ENCODE measurements at regions not wholly inside any gene's neighbourhood (a gene's known extent, or its start where the extent isn't known, plus 50 kb on each side); places are given as distances from the start of the nearest gene placed in this dataset.

- 89 to 94% methylated on average over 4 of the region's 4 CpGs for WGBS, 2 donors
These were observed 374.8 kb downstream of the MID1IP1 start for GRCh38 chrX:39176105-39176504.

GRCh38 chrX:39189431-39189830 lies 388.2 kb downstream of the MID1IP1 start:
- H3K4me3 ChIP-seq, result no peak overlapping the region
- H3K36me3 ChIP-seq, result no peaks in the 10 kb centered on the region
- ATAC-seq (no peak), DNase-seq (no peak), FAIRE-seq (no peak)
- no peak overlapping the region for H3K27ac ChIP-seq
- intact Hi-C loops (cut with DNase I), result no loop called here
- TF ChIP-seq CTCF (IDR thresholded peaks at IDR 0.05), result no peak
- H3K9me3 ChIP-seq, result no peaks in the 10 kb centered on the region
- H3K4me1 ChIP-seq, result no peaks in the 10 kb centered on the region
- peaks cover 0 to 16% (median 0%) of the 10 kb centered on the region in 4 donors for H3K27me3 ChIP-seq
- WGBS, 2 donors, result 39 to 77% methylated on average over 1 of the region's 1 CpG

More at GRCh38 chrX:39176105-39176504, 374.8 kb downstream of the MID1IP1 start:
- no peak for ATAC-seq
- H3K27ac ChIP-seq, result no peak overlapping the region
- no peak overlapping the region for H3K4me3 ChIP-seq
- no peak for DNase-seq
- FAIRE-seq, result no peak
- TF ChIP-seq CTCF (IDR thresholded peaks at IDR 0.05), result no peak
- intact Hi-C loops (cut with DNase I), result no loop called here
- H3K9me3 ChIP-seq, result no peaks in the 10 kb centered on the region
- no peaks in the 10 kb centered on the region for H3K36me3 ChIP-seq
- H3K4me1 ChIP-seq, result peaks cover 0 to 6% (median 0%) of the 10 kb centered on the region in 3 donors
- H3K27me3 ChIP-seq, result no peaks in the 10 kb centered on the region

GRCh38 chrX:39194673-39195072 lies 393.4 kb downstream of the MID1IP1 start:
- peaks cover 0 to 3% (median 0%) of the 10 kb centered on the region in 3 donors for H3K4me1 ChIP-seq
- TF ChIP-seq CTCF (IDR thresholded peaks at IDR 0.05), result no peak
- no peaks in the 10 kb centered on the region for H3K36me3 ChIP-seq
- H3K27ac ChIP-seq, result no peak overlapping the region
- no peak for ATAC-seq
- intact Hi-C loops (cut with DNase I), result no loop called here
- H3K4me3 ChIP-seq, result no peak overlapping the region
- FAIRE-seq, result no peak
- peaks cover 0 to 3% (median 0%) of the 10 kb centered on the region in 4 donors for H3K27me3 ChIP-seq
- WGBS, 2 donors, result 33 to 37% methylated on average over 3 of the region's 3 CpGs
- DNase-seq, result no peak
- H3K9me3 ChIP-seq, result no peaks in the 10 kb centered on the region

- ATAC-seq (peak; percentile 75 to 83 (median 78)), DNase-seq (peak in 3 of 6 donors; percentile 21 to 30 (median 29)), FAIRE-seq (no peak)
- H3K4me1 ChIP-seq, result peaks cover 0 to 3% (median 0%) of the 10 kb centered on the region in 3 donors
- no peak for TF ChIP-seq CTCF (IDR thresholded peaks at IDR 0.05)
- H3K36me3 ChIP-seq, result no peaks in the 10 kb centered on the region
- intact Hi-C loops (cut with DNase I), result no loop called here
- peaks cover 0 to 3% (median 0%) of the 10 kb centered on the region in 4 donors for H3K27me3 ChIP-seq
- no peak overlapping the region for H3K27ac ChIP-seq
- WGBS, 2 donors, result 6 to 20% methylated on average over 7 of the region's 7 CpGs
- H3K4me3 ChIP-seq, result no peak overlapping the region
- H3K9me3 ChIP-seq, result no peaks in the 10 kb centered on the region
These were observed 393.9 kb downstream of the MID1IP1 start for GRCh38 chrX:39195156-39195555.

- no peak overlapping the region for H3K4me3 ChIP-seq
- H3K27me3 ChIP-seq, result peaks cover 0 to 3% (median 0%) of the 10 kb centered on the region in 4 donors
- H3K36me3 ChIP-seq, result no peaks in the 10 kb centered on the region
- no peak overlapping the region for H3K27ac ChIP-seq
- FAIRE-seq, result peak; percentile 77
- peaks cover 0 to 3% (median 0%) of the 10 kb centered on the region in 3 donors for H3K4me1 ChIP-seq
- peak; percentile 85 to 88 (median 86) for ATAC-seq
- intact Hi-C loops (cut with DNase I), result no loop called here
- no peaks in the 10 kb centered on the region for H3K9me3 ChIP-seq
- WGBS, 2 donors, result 47 to 48% methylated on average over 10 of the region's 10 CpGs
- DNase-seq, result peak in 4 of 6 donors; percentile 22 to 36 (median 30)
- TF ChIP-seq CTCF (IDR thresholded peaks at IDR 0.05), result no peak
These were observed 395.2 kb downstream of the MID1IP1 start for GRCh38 chrX:39196192-39197102.
